CD4-positive, alpha-beta T cell treated with Interleukin-15 for 1 hour (primary cell): ENCODE measurements at regions not wholly inside any gene's neighbourhood (a gene's known extent, or its start where the extent isn't known, plus 50 kb on each side); places are given as distances from the start of the nearest gene placed in this dataset.
"Not testable (repeated sequence)": the region's sequence is repeated elsewhere in the genome, so short reads cannot be mapped to it uniquely, and the experiment has no call there.

Source experiments
- DNase-seq: peaks from one replicate; pipeline ENCODE4 v3.0.0-alpha.2; 2020

- DNase-seq: no peak
These were observed 430.4 kb downstream of the IRS2 start for GRCh38 chr13:109355875-109356434.

DNA sequence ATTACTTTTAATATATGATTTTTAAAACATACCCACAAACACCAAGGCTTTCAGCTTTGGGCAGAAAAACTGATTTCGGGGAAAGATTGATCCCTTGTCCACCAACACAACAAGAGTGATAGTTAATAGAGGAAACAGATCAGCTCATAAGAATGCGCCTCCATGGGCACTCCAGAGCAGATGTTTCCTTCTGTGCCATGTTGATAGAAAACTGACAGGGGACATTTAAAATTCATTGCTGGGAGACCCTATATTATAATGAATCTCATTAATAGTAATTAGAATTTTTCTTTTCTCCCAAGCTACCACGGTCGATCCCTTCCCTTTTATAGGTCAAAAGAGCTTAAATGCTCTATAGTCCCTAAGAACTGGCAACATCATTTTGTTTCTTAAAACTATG, 431.2 kb downstream of the IRS2 start:
- no peak for DNase-seq

DNA sequence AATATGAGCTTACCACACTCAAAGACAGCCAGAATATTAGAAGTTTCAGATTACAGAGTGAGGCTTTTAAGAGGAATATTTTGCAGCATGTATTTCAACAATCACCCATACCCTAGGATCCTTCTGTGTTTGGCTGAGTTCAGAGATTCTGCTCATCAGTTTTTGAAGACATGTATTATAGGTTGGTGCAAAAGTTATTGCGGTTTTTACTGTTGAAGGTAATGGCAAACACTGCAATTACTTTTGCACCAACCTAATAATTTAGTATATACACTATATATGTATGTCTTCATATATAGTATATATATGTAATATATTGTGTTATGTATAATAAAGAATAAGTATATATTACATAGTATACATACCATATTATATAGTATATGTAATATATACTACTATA, 435.1 kb downstream of the IRS2 start:
- no peak for DNase-seq

GRCh38 chr13:109348519-109349258, 437.7 kb downstream of the IRS2 start:
- no peak for DNase-seq

DNA sequence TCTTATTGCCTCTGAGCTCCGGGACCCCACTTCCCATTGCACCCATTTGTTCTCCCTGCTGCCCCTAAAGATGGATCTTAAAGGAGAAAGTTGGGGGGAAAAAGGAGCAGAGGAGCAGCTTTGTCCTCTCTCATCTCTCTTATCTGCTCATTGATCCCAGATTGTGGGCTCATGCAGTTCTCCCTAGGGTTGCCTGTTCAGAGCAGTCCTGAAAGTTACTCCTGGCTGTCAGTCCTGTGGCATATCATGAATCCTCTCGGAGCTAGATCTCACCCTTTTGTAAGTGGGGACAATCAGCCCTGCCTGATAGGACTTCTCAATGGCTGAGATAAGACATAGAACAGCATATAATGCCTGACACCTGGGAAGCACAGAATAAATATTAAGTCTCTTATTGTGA, 440.3 kb downstream of the IRS2 start:
- DNase-seq: no peak

GRCh38 chr13:109345433-109345941, 440.9 kb downstream of the IRS2 start:
- DNase-seq: no peak

- DNase-seq: no peak
These were observed 441.7 kb downstream of the IRS2 start for GRCh38 chr13:109344552-109345157.

DNA sequence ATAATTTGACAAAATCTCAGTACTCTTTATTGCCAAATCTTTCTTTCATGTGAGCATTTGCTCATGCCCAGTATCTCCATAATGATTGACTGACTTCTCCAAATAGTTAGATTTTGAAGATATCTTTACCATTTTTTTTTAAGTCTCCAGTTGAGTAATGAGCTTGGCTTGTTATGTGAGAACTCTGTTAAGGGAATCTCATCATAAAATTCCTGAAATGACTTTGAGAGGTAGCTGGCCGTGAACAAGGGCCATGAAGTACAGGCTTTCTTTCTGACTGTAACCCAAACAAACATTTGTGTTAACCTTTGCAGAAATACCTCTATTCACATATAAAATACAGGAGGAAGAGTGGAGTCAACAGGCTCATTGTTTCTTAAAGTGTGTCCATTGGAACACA, 449.7 kb downstream of the IRS2 start:
- no peak for DNase-seq

GRCh38 chr13:109333893-109334651, 452.3 kb downstream of the IRS2 start:
- no peak for DNase-seq

DNA sequence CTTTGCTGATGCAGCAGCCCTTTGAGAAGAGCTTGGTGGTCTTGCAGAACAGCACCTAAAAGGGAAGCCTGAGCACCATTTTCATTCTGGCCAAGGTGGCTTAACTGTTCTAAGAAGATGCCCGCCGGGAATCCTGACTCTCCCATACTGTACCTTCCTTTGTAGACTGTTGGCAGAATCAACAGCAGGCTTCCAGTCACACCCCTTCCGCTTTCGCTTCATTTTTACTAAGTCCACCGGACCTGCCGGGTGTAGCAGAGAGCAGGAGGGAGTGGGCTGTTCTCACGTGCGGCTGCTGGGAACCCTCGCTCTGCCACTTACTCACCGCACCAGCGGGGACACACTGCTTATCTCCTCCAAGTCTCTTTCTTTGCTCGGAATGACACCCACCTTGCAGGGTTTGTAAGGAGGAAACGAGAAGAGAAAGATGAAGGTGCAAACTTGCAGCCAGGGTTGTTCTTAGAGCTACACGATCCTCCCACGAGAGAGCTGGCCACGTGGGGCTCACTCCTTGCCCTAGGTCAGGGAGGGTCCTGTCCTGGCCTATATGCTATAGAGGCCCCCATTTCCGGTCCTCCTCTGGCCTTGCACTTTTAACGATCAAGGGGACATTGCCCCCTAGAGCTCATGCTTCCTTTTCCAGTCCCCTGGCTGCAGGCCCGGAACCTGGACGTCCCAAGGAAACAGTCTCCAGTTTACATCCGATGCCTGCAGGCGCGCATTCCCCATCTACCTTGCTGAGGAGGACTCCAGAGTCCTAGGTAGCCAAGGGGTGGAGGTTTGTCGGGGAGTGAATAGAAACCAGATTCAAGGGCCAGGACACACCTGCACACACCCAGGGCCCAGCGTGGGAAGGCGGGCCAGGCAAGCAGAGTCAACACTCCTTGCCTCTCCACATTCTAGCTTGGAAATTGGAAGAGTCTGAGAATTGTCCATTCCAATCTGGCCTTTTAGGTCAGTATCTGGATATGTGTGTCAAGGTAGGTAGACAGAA, 453.6 kb downstream of the IRS2 start:
- DNase-seq: no peak

DNA sequence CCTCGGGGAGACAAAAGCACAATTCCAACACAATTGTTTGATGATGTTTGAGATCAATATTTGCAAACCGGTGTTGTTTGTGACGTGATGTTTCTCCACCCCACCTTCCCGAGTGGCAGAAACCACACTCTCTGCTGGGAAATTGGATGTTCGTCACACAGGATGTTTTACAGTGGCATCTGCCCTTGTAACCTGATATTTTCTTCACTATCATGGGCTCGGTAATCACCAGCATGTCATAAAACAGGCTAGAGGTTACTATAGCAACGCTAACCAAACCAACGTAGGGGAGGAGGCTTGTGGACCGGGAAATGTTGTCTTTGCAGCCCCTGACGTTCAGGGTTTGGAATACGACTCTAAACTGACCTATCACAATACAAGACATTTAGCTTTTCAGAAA, 454.5 kb downstream of the IRS2 start:
- no peak for DNase-seq

DNA sequence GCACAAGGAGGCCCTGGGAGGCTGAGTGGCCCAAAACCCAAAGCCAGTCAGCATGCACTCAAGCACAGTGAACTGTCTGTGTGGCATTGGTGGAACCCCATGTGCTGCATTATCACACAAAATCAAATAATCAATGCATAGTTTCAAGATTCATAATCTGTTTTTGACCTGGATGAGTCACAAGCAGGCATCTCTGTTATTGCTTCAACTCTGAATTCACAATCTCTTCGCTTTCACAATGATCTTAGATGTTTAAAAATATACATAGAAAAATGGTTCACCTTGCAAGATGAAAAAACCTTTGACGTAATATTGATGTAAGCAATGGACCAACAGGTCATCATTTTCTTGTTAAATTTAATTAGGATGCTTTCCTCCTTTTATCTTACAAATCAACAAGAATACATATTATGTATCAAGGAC, 455.4 kb downstream of the IRS2 start:
- DNase-seq: no peak

DNA sequence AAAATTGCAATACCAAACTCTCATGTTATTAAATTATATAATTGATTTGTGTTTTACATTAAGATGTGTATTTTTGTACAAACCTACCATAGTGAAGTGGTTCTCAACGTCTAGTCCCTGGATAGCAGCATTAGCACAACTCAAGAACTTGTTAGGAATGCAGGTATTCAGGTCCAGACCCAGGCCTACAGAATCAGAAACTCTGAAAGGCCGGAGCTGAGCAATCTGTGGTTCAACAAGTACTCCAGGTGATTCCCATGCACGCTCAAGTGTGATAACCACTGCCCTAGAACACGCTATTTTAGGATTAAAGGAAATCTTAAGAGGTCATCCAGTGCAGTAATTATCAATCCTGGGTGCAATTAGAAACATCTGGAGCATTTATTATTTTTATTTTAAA, 456.3 kb downstream of the IRS2 start:
- no peak for DNase-seq

GRCh38 chr13:109329175-109329574, 457.2 kb downstream of the IRS2 start:
- DNase-seq: no peak

DNA sequence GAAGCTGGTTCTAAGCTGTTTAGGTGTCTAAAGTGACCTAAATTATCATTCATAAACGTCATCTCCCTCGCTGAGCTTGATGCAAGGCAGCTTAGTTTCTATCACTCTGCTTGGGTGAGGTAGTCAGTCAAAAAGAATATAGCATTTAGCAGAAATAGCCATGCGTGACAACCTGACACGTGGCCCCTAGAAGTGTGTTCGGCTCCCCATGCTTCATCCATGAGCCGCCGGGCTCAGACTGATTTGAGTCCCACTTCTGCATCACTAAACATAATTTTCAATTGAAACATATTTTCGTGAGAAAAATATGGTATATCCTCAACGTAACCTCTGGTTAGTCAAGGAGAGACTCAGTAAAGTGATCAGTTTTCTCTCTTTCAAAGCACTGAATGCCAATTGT, 459.8 kb downstream of the IRS2 start:
- DNase-seq: no peak

- no peak for DNase-seq
These were observed 463.0 kb downstream of the IRS2 start for GRCh38 chr13:109323338-109323737.

DNA sequence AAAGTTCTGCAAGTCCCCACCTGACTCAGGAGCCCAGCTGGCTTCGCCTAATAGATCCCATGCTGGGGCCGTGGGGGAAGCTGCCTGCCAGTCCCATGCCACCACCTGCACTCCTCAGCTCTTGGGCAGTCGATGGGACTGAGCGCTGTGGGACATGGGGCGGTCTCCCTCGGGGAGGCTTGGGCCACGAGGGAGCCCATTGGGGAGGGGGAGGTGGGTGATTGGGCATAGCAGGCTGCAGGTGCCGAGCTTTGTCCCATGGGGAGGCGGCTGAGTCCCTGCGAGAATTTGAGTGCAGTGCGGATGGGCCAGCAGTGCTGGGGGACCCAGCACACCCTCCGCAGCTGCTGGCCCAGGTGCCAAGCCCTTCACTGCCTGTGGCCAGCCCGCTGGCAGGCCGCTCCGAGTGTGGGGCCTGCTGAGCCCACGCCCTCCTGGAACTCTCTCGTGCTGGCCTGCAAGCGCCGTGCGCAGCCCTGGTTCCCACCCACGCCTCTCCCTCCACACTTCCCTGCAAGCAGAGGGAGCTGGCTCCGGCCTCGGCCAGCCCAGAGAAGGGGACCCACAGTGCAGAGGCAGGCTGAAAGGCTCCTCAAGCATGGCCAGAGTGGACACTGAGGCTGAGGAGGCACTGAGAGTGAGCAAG, 467.3 kb downstream of the IRS2 start:
- no peak for DNase-seq

- no peak for DNase-seq
These were observed 470.9 kb downstream of the IRS2 start for GRCh38 chr13:109315481-109315880.

DNA sequence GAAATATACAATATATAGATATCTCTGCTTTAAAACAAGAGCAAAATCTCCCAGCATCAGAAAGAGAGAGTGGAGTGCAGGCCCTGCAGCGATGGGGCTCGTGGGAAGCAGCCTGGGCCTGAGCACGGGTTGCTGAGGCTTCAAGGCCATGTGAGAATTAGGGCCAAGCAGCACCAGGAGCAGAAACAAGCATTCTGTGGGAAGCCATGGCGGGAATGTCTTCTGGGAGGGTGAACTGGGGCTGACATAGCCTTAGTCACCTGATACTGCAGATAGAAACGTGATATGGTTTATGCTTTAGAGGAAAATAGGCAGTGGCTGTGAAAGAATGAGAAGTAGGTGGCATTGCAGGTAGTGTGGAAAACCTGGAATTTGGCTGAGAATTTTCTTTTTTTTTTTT, 472.3 kb downstream of the IRS2 start:
- no peak for DNase-seq

GRCh38 chr13:109312399-109312798, 474.0 kb downstream of the IRS2 start:
- DNase-seq: no peak

GRCh38 chr13:109311431-109311976, 474.9 kb downstream of the IRS2 start:
- DNase-seq: not testable (repeated sequence)
